ENCODE measurements at regions not wholly inside any gene's neighbourhood (a gene's known extent, or its start where the extent isn't known, plus 50 kb on each side); places are given as distances from the start of the nearest gene placed in this dataset.

GRCh38 chr5:121763665-121764064, 88.0 kb upstream of the FTMT start:
- H3K9me2 ChIP-seq (ENCODE audit: insufficient read depth): no peaks in the 10 kb centered on the region
- H3K9me3 ChIP-seq (ENCODE audit: control insufficient read depth in 1 of 2, insufficient read depth in 1 of 2, low read depth in 1 of 2, low read length in 2 of 2): no peaks in the 10 kb centered on the region
- H3K27ac ChIP-seq (ENCODE audit: low read depth, low read length): no peak overlapping the region
- TF ChIP-seq POLR2A (IDR thresholded peaks at IDR 0.05; ENCODE audit: borderline replicate concordance, extremely low read depth, insufficient read depth, insufficient read length) (no peak), CEBPB (IDR thresholded peaks at IDR 0.05; ENCODE audit: low read depth) (no peak), ELF1 (IDR thresholded peaks at IDR 0.05; ENCODE audit: borderline replicate concordance, low read depth) (no peak), SRF (IDR thresholded peaks at IDR 0.05; ENCODE audit: low read depth) (no peak), ZBTB33 (IDR thresholded peaks at IDR 0.05; ENCODE audit: extremely low read depth, insufficient replicate concordance, low read length) (no peak), MAX (IDR thresholded peaks at IDR 0.05) (no peak), REST (IDR thresholded peaks at IDR 0.05; ENCODE audit: low read depth) (no peak), YY1 (IDR thresholded peaks at IDR 0.05; ENCODE audit: extremely low read depth, insufficient replicate concordance, low read depth, low read length) (no peak), SIN3A (IDR thresholded peaks at IDR 0.05; ENCODE audit: low read depth) (no peak), JUND (IDR thresholded peaks at IDR 0.05) (no peak), TCF7L2 (IDR thresholded peaks at IDR 0.05; ENCODE audit: borderline replicate concordance, extremely low read depth, insufficient read depth, insufficient read length) (no peak), ATF3 (IDR thresholded peaks at IDR 0.05) (no peak), FOSL1 (IDR thresholded peaks at IDR 0.05; ENCODE audit: low read depth) (no peak), ZFX (IDR thresholded peaks at IDR 0.05) (no peak)
- DNase-seq (ENCODE audit: low read depth, low spot score) (no peak), ATAC-seq (no peak)
- H3K36me3 ChIP-seq (ENCODE audit: control insufficient read depth in 1 of 2, insufficient read depth in 2 of 2, low read length in 2 of 2): no peaks in the 10 kb centered on the region
- CTCF ChIA-PET: no interaction called here
- H3K27me3 ChIP-seq (ENCODE audit: insufficient read depth, low read length): no peaks in the 10 kb centered on the region
- no peaks in the 10 kb centered on the region for H3K79me2 ChIP-seq (ENCODE audit: insufficient read depth, low read length)
- no peak overlapping the region for H3K4me3 ChIP-seq (replicated peaks in 1 of 2; ENCODE audit: low read depth in 1 of 2, low read length in 2 of 2)
- intact Hi-C loops (cut with micrococcal nuclease): no loop called here
- no peak overlapping the region for H2AFZ ChIP-seq (ENCODE audit: low read depth, low read length, poor library complexity, severe bottlenecking)
- no peak overlapping the region for H3K9ac ChIP-seq (ENCODE audit: low read length)
- H3K4me2 ChIP-seq (ENCODE audit: low read length): no peak overlapping the region
- no TSS peak for BruUV-seq (replicated peaks)
- RAD21 ChIA-PET (ENCODE audit: low non-redundant PET in 1 of 2, low total read pairs in 2 of 2, uncharacterized antibody in 2 of 2, unreplicated experiment in 2 of 2): no interaction called here
- no peaks in the 10 kb centered on the region for H3K4me1 ChIP-seq (ENCODE audit: control insufficient read depth in 1 of 2, insufficient read depth in 2 of 2, low read length in 2 of 2)
- POLR2A ChIA-PET: no interaction called here
- no peaks in the 10 kb centered on the region for H4K20me1 ChIP-seq (ENCODE audit: insufficient read depth)

Measured in HCT116 (cell line).